Endodermal cell (in vitro differentiated cells): ENCODE measurements at regions not wholly inside any gene's neighbourhood (a gene's known extent, or its start where the extent isn't known, plus 50 kb on each side); places are given as distances from the start of the nearest gene placed in this dataset.
"Not testable (repeated sequence)": the region's sequence is repeated elsewhere in the genome, so short reads cannot be mapped to it uniquely, and the experiment has no call there.

Source experiments
- DNase-seq: peaks from one replicate; pipeline ENCODE4 v3.0.0-alpha.2; 2017
- H3K27ac ChIP-seq: 2 replicates; pipeline ENCODE4 v1.5.1; 2013; ENCODE audit warnings: mild to moderate bottlenecking, low read depth, low read length, moderate library complexity
- H3K27me3 ChIP-seq: 2 replicates; pipeline ENCODE4 v1.6.1; 2013; ENCODE audit warnings: mild to moderate bottlenecking, low read length, moderate library complexity; ENCODE audit not compliant: insufficient read depth, control insufficient read depth, poor library complexity, severe bottlenecking
- H3K36me3 ChIP-seq: 2 replicates; pipeline ENCODE4 v1.7.0; 2013; ENCODE audit warnings: mild to moderate bottlenecking, low read length, moderate library complexity; ENCODE audit not compliant: control insufficient read depth, insufficient read depth
- H3K4me1 ChIP-seq: one replicate; pipeline ENCODE4 v1.7.0; 2013; ENCODE audit warnings: low read length; ENCODE audit not compliant: control insufficient read depth, insufficient read depth
- H3K4me3 ChIP-seq: 2 replicates; pipeline ENCODE4 v1.5.1; 2013; ENCODE audit warnings: mild to moderate bottlenecking, low read length, moderate library complexity
- H3K9ac ChIP-seq: 2 replicates; pipeline ENCODE4 v1.6.1; 2013; ENCODE audit warnings: mild to moderate bottlenecking, low read length, moderate library complexity; ENCODE audit not compliant: poor library complexity, severe bottlenecking; ENCODE audit errors: extremely low read depth
- H3K9me3 ChIP-seq: 2 replicates; pipeline ENCODE4 v1.6.1; 2013; ENCODE audit warnings: mild to moderate bottlenecking, low read length, moderate library complexity; ENCODE audit not compliant: control insufficient read depth
- H3K27ac Mint-ChIP-seq: 2 replicates; pipeline ENCODE4 v1.8.0; 2020; ENCODE audit warnings: mixed read lengths
- H3K27me3 Mint-ChIP-seq: 2 replicates; pipeline ENCODE4 v1.8.0; 2021; ENCODE audit warnings: mild to moderate bottlenecking, mixed read lengths; ENCODE audit not compliant: insufficient read depth
- H3K36me3 Mint-ChIP-seq: 2 replicates; pipeline ENCODE4 v1.8.0; 2020; ENCODE audit warnings: low read depth, mixed read lengths
- H3K4me1 Mint-ChIP-seq: 2 replicates; pipeline ENCODE4 v1.8.0; 2020; ENCODE audit warnings: mixed read lengths
- H3K4me3 Mint-ChIP-seq: 2 replicates; pipeline ENCODE4 v1.8.0; 2020; ENCODE audit warnings: mild to moderate bottlenecking, moderate library complexity, mixed read lengths
- H3K9me3 Mint-ChIP-seq: 2 replicates; pipeline ENCODE4 v1.8.0; 2020; ENCODE audit warnings: mild to moderate bottlenecking, mixed read lengths
- CTCF ChIP-seq: fragments of 200-600 bp; sonication (generic); conservative IDR thresholded peaks from 2 replicates; pipeline ENCODE4 v1.5.0; 2021; ENCODE audit warnings: antibody characterized with exemption, mild to moderate bottlenecking
- WGBS, 2 experiments: methylation state at CpG; one replicate each; pipeline versions ENCODE4 v1.1.5 to v1.1.7; 2013; ENCODE audit warnings: missing lambda C conversion rate in 2 of 2, mixed read lengths in 1 of 2; ENCODE audit not compliant: insufficient coverage in 1 of 2, insufficient read length in 1 of 2; 5-methylcytosine and 5-hydroxymethylcytosine counted together

DNA sequence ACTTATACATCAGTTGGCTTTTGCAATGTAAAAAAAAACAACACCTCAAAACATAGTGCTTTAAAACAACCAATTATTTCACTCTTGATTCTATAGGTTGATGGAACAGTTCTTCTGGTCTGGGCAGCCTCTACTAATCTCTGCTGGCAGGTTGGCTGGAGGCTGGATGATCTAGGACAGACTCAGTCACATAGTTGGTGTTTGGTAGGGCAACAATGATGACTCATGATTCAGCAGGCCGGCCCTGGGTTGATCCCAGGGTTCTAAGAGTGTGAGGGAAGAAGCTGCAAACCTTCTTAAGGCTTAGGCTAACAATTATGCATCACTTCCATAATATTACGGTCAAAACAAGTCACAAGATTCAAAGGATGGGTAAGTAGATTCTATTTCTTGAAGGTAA, 558.2 kb downstream of the ZNF674 start:
- no peak for DNase-seq
- Mint-ChIP-seq H3K36me3 (no peaks in the 10 kb centered on the region), H3K9me3 (peaks cover 52% of the 10 kb centered on the region), H3K4me1 (no peaks in the 10 kb centered on the region), H3K4me3 (no peak overlapping the region), H3K27me3 (no peaks in the 10 kb centered on the region), H3K27ac (no peak overlapping the region)
- H3K4me1 ChIP-seq: no peaks in the 10 kb centered on the region
- WGBS, 2 experiments: 100% methylated on average over 1 of the region's 2 CpGs; no CpG with 5 or more reads in 1 of the 2 experiments
- no peak overlapping the region for H3K4me3 ChIP-seq
- H3K27ac ChIP-seq: no peak overlapping the region
- no peaks in the 10 kb centered on the region for H3K9me3 ChIP-seq
- no peak overlapping the region for H3K9ac ChIP-seq
- H3K27me3 ChIP-seq: no peaks in the 10 kb centered on the region
- H3K36me3 ChIP-seq: no peaks in the 10 kb centered on the region
- TF ChIP-seq CTCF: no peak

GRCh38 chrX:45986081-45986480, 559.1 kb downstream of the ZNF674 start:
- DNase-seq: no peak
- no peaks in the 10 kb centered on the region for H3K36me3 ChIP-seq
- Mint-ChIP-seq H3K4me1 (no peaks in the 10 kb centered on the region), H3K9me3 (peaks cover 50% of the 10 kb centered on the region), H3K4me3 (no peak overlapping the region), H3K36me3 (no peaks in the 10 kb centered on the region), H3K27me3 (no peaks in the 10 kb centered on the region), H3K27ac (no peak overlapping the region)
- WGBS, 2 experiments: 80% methylated on average over 1 of the region's 1 CpG; no CpG with 5 or more reads in 1 of the 2 experiments
- no peaks in the 10 kb centered on the region for H3K9me3 ChIP-seq
- TF ChIP-seq CTCF: no peak
- H3K9ac ChIP-seq: no peak overlapping the region
- no peaks in the 10 kb centered on the region for H3K27me3 ChIP-seq
- no peak overlapping the region for H3K4me3 ChIP-seq
- no peaks in the 10 kb centered on the region for H3K4me1 ChIP-seq
- H3K27ac ChIP-seq: no peak overlapping the region

GRCh38 chrX:45982958-45983727, 562.1 kb downstream of the ZNF674 start:
- not testable (repeated sequence) for H3K27me3 Mint-ChIP-seq

More at GRCh38 chrX:45982958-45983727, 562.1 kb downstream of the ZNF674 start:
- H3K4me3 Mint-ChIP-seq, H3K27ac Mint-ChIP-seq, H3K4me1 Mint-ChIP-seq, H3K9me3 ChIP-seq, H3K27ac ChIP-seq, DNase-seq, H3K27me3 ChIP-seq, H3K9ac ChIP-seq, H3K36me3 Mint-ChIP-seq, H3K36me3 ChIP-seq, H3K4me1 ChIP-seq, H3K4me3 ChIP-seq: not testable (repeated sequence)
- WGBS, 2 experiments: 94 to 100% methylated on average over 5 to 14 of the region's 14 CpGs
- H3K9me3 Mint-ChIP-seq: peaks cover 57% of the 10 kb centered on the region
